H1 (cell line): ENCODE measurements at regions not wholly inside any gene's neighbourhood (a gene's known extent, or its start where the extent isn't known, plus 50 kb on each side); places are given as distances from the start of the nearest gene placed in this dataset.

Experiments
- CTCF ChIA-PET: fragments of 300-600 bp; sonication (Branson Sonifier 250); formaldehyde crosslinking; loops from one replicate; lab custom pipeline; 2021; ENCODE audit not compliant: partially characterized antibody; lab: Charles Lee
- POLR2A ChIA-PET: fragments of 300-600 bp; sonication (Branson Sonifier 250); formaldehyde crosslinking; loops from one replicate; lab custom pipeline; 2021; ENCODE audit warnings: inconsistent platforms; ENCODE audit not compliant: partially characterized antibody; lab: Charles Lee
- DNase-seq, 2 experiments: peaks; one replicate each; pipeline versions ENCODE4 v3.0.0 to v3.0.0-alpha.2; 2010 to 2022; ENCODE audit warnings: low spot score in 2 of 2, low read depth in 1 of 2, mixed read lengths in 1 of 2
- FAIRE-seq: peaks from 2 replicates; lab custom pipeline; 2011; peaks lifted over from hg19 to GRCh38; lab: Jason Lieb, UNC
- H2AFZ ChIP-seq: 2 replicates; pipeline ENCODE4 v1.8.1; 2012; ENCODE audit warnings: low read length, inconsistent platforms
- H2AK5ac ChIP-seq: 2 replicates; pipeline ENCODE4 v1.6.1; 2013; ENCODE audit warnings: low read depth, low read length
- H2BK120ac ChIP-seq: replicated peaks from 2 replicates; pipeline ENCODE3; 2013; ENCODE audit warnings: low read depth, low read length, inconsistent platforms
- H2BK12ac ChIP-seq: 2 replicates; pipeline ENCODE4 v1.6.1; 2013; ENCODE audit warnings: low read depth, low read length
- H2BK15ac ChIP-seq: 2 replicates; pipeline ENCODE4 v1.6.1; 2013; ENCODE audit warnings: low read length
- H2BK20ac ChIP-seq: 2 replicates; pipeline ENCODE4 v1.6.1; 2013; ENCODE audit warnings: low read length
- H2BK5ac ChIP-seq: 2 replicates; pipeline ENCODE4 v1.6.1; 2013; ENCODE audit warnings: low read depth, low read length
- H3K14ac ChIP-seq: 2 replicates; pipeline ENCODE4 v1.6.1; 2013; ENCODE audit warnings: inconsistent platforms; ENCODE audit not compliant: insufficient read length
- H3K18ac ChIP-seq: 2 replicates; pipeline ENCODE4 v1.6.1; 2013; ENCODE audit warnings: low read length; ENCODE audit errors: extremely low read depth
- H3K23ac ChIP-seq: 2 replicates; pipeline ENCODE4 v1.6.1; 2013; ENCODE audit warnings: inconsistent platforms; ENCODE audit not compliant: insufficient read length
- H3K23me2 ChIP-seq: 2 replicates; pipeline ENCODE4 v1.6.1; 2013; ENCODE audit warnings: low read depth, low read length
- H3K27ac ChIP-seq: 2 replicates; pipeline ENCODE4 v1.6.1; 2011; ENCODE audit warnings: low read depth, low read length, inconsistent platforms
- H3K27me3 ChIP-seq, 4 experiments: replicated peaks in 1 of 4; 1 replicate in 1 of 4; 2 replicates in 3 of 4; pipeline versions ENCODE4 v1.6.1 to v1.8.1; 2011 to 2013; ENCODE audit warnings: low read length in 3 of 4, mild to moderate bottlenecking in 3 of 4, inconsistent platforms in 2 of 4, mixed read lengths in 2 of 4, moderate library complexity in 1 of 4; ENCODE audit not compliant: control insufficient read depth in 3 of 4, insufficient read depth in 3 of 4; ENCODE audit errors: extremely low read depth in 1 of 4
- H3K36me3 ChIP-seq, 4 experiments: 2 replicates each; pipeline versions ENCODE4 v1.6.1 to v1.8.1; 2011 to 2013; ENCODE audit warnings: mild to moderate bottlenecking in 4 of 4, low read length in 3 of 4, moderate library complexity in 2 of 4, control low read depth in 1 of 4, inconsistent platforms in 1 of 4; ENCODE audit not compliant: insufficient read depth in 4 of 4, control insufficient read depth in 2 of 4
- H3K4ac ChIP-seq: replicated peaks from 2 replicates; pipeline ENCODE3; 2013; ENCODE audit warnings: low read length, low read depth, mixed read lengths, inconsistent platforms; ENCODE audit not compliant: insufficient read length
- H3K4me1 ChIP-seq, 4 experiments: replicated peaks in 1 of 4; 1 replicate in 1 of 4; 2 replicates in 3 of 4; pipeline versions ENCODE4 v1.6.1 to v1.8.1; 2011 to 2013; ENCODE audit warnings: low read length in 3 of 4, inconsistent platforms in 2 of 4, mixed read lengths in 1 of 4; ENCODE audit not compliant: insufficient read depth in 4 of 4, control insufficient read depth in 3 of 4
- H3K4me2 ChIP-seq, 2 experiments: 2 replicates each; pipeline versions ENCODE4 v1.6.1 to v1.8.1; 2011 to 2013; ENCODE audit warnings: low read depth in 2 of 2, low read length in 2 of 2, control low read depth in 1 of 2, inconsistent platforms in 1 of 2, mild to moderate bottlenecking in 1 of 2; ENCODE audit not compliant: insufficient read depth in 1 of 2
- H3K4me3 ChIP-seq, 4 experiments: fragments of 200-600, 300-600 bp in 1 of 4; sonication (generic), shearing (Covaris generic), sonication (Bioruptor Twin) in 1 of 4; 2 replicates each; pipeline versions ENCODE4 v1.5.1 to v1.8.1; 2011 to 2016; ENCODE audit warnings: low read length in 4 of 4, low read depth in 3 of 4, control low read depth in 2 of 4, inconsistent platforms in 2 of 4, mild to moderate bottlenecking in 2 of 4, mixed read lengths in 1 of 4, moderate library complexity in 1 of 4; ENCODE audit not compliant: insufficient read depth in 2 of 4; ENCODE audit errors: extremely low read depth in 1 of 4
- H3K56ac ChIP-seq: replicated peaks from 2 replicates; pipeline ENCODE3; 2013; ENCODE audit warnings: low read depth, mild to moderate bottlenecking, mixed read lengths, low read length, inconsistent platforms; ENCODE audit not compliant: insufficient read length
- H3K79me1 ChIP-seq: 2 replicates; pipeline ENCODE4 v1.6.1; 2013; ENCODE audit warnings: low read depth, low read length, control low read depth
- H3K79me2 ChIP-seq, 2 experiments: 2 replicates each; pipeline versions ENCODE4 v1.6.1 to v1.8.1; 2012 to 2013; ENCODE audit warnings: low read length in 2 of 2, mild to moderate bottlenecking in 2 of 2, inconsistent platforms in 1 of 2; ENCODE audit not compliant: insufficient read depth in 2 of 2, control insufficient read depth in 1 of 2
- H3K9ac ChIP-seq, 4 experiments: replicated peaks in 1 of 4; 1 replicate in 1 of 4; 2 replicates in 3 of 4; pipeline versions ENCODE4 v1.6.1 to v1.8.1; 2011 to 2013; ENCODE audit warnings: low read depth in 3 of 4, low read length in 3 of 4, control low read depth in 2 of 4, mild to moderate bottlenecking in 2 of 4, moderate library complexity in 2 of 4, inconsistent platforms in 1 of 4; ENCODE audit errors: extremely low read depth in 1 of 4
- H3K9me3 ChIP-seq, 2 experiments: 2 replicates each; pipeline versions ENCODE4 v1.6.1 to v1.8.1; 2012 to 2013; ENCODE audit warnings: mild to moderate bottlenecking in 2 of 2, moderate library complexity in 2 of 2, control low read depth in 1 of 2, inconsistent platforms in 1 of 2, low read depth in 1 of 2, low read length in 1 of 2, mixed read lengths in 1 of 2; ENCODE audit not compliant: insufficient read depth in 2 of 2
- H4K20me1 ChIP-seq, 2 experiments: replicated peaks in 1 of 2; 2 replicates each; pipeline versions ENCODE3 to v1.8.1; 2011 to 2013; ENCODE audit warnings: inconsistent platforms in 2 of 2, low read length in 2 of 2, mild to moderate bottlenecking in 1 of 2; ENCODE audit not compliant: insufficient read depth in 2 of 2, control insufficient read depth in 1 of 2
- H4K5ac ChIP-seq: 2 replicates; pipeline ENCODE4 v1.6.1; 2013; ENCODE audit warnings: low read length, low read depth, mixed read lengths, inconsistent platforms; ENCODE audit not compliant: insufficient read length
- H4K8ac ChIP-seq: 2 replicates; pipeline ENCODE4 v1.8.0; 2013; ENCODE audit warnings: mild to moderate bottlenecking, moderate library complexity, low read length, inconsistent platforms; ENCODE audit not compliant: insufficient read depth; ENCODE audit errors: extremely low read depth
- H4K91ac ChIP-seq: replicated peaks from 2 replicates; pipeline ENCODE3; 2013; ENCODE audit warnings: low read length, mixed read lengths, inconsistent platforms; ENCODE audit not compliant: insufficient read length
- EZH2 ChIP-seq: fragments of 200-600 bp; sonication (generic); IDR thresholded peaks from 2 replicates; pipeline ENCODE4 v1.7.1; 2012; ENCODE audit warnings: low read depth, mild to moderate bottlenecking, moderate library complexity, low read length, inconsistent platforms; ENCODE audit not compliant: severe bottlenecking
- HDAC6 ChIP-seq: IDR thresholded peaks from one replicate; pipeline ENCODE4 v1.7.1; 2012; ENCODE audit warnings: low read depth, mild to moderate bottlenecking, inconsistent platforms, low read length, moderate library complexity
- WGBS, 2 experiments: shearing (Covaris generic) in 1 of 2; methylation state at CpG; one replicate each; pipeline versions ENCODE4 v1.1.6 to v1.1.7; 2013 to 2015; ENCODE audit warnings: low lambda C conversion rate in 2 of 2, mixed read lengths in 2 of 2, inconsistent platforms in 1 of 2, low coverage in 1 of 2, missing lambda C conversion rate in 1 of 2; ENCODE audit not compliant: insufficient replicate concordance in 2 of 2, insufficient coverage in 1 of 2, insufficient read length in 1 of 2; ENCODE audit errors: extremely low coverage in 1 of 2, missing lambda C conversion rate in 1 of 2; 5-methylcytosine and 5-hydroxymethylcytosine counted together

- Histone ChIP-seq H3K23ac (no peak overlapping the region), H3K9ac (no peak overlapping the region), H2AK5ac (no peak overlapping the region), H3K56ac (no peak overlapping the region), H3K79me2 (no peaks in the 10 kb centered on the region), H2BK12ac (no peak overlapping the region), H3K27me3 (no peaks in the 10 kb centered on the region), H3K27ac (no peak overlapping the region), H3K18ac (no peak overlapping the region; the same call in 1 of the 2 replicates), H3K4ac (no peak overlapping the region), H3K4me1 (no peaks in the 10 kb centered on the region), H3K4me3 (no peak overlapping the region), H3K23me2 (no peaks in the 10 kb centered on the region), H4K20me1 (no peaks in the 10 kb centered on the region), H2BK20ac (no peak overlapping the region), H3K36me3 (no peaks in the 10 kb centered on the region; a peak in 2 of 8 replicates), H2BK15ac (no peak overlapping the region), H2BK120ac (no peak overlapping the region)
- no peak for DNase-seq
- FAIRE-seq, result no peak
- POLR2A ChIA-PET, result no interaction called here
- 90% methylated on average over 8 of the region's 8 CpGs; no CpG with 5 or more reads in 1 of the 2 experiments for WGBS, 2 experiments
- TF ChIP-seq HDAC6, result no peak
- no peak for TF ChIP-seq EZH2
- TF ChIP-seq, all 59 proteins: peak for 0
- Histone ChIP-seq H3K14ac (no peak overlapping the region), H2AFZ (no peak overlapping the region), H3K79me1 (no peaks in the 10 kb centered on the region), H4K91ac (no peak overlapping the region), H3K4me2 (no peak overlapping the region), H3K9me3 (peaks cover 28 to 55% of the 10 kb centered on the region in 2 experiments), H4K8ac (no peak overlapping the region), H4K5ac (no peak overlapping the region), H2BK5ac (no peak overlapping the region)
- CTCF ChIA-PET, result no interaction called here
Observed at GRCh38 chr7:159196584-159196983, 51.9 kb upstream of the VIPR2 start.
